ENCODE measurements at regions not wholly inside any gene's neighbourhood (a gene's known extent, or its start where the extent isn't known, plus 50 kb on each side); places are given as distances from the start of the nearest gene placed in this dataset.
"Not testable (repeated sequence)": the region's sequence is repeated elsewhere in the genome, so short reads cannot be mapped to it uniquely, and the experiment has no call there.

DNA sequence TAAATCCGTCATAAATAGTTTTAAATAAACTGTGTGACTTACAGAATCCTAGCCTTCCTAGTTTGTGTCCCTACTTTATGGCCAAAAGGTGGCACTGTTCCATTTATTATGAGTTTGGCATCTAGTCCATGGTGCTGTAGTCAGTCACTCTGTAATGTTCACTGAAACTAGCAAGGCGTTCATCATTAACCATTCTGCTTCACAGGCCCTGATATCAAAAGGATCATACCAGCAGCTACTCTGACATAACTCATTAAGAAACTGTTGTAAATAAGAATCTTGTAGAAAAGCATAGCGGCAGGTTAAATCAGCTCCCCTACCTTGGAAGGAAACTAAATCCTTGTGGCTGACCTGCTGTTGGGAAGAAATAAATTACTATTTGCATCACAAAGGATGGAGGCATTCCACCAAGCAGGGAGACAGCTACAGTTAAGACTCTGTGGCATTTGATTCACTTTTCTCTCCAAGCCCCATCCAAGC lies 919.6 kb upstream of the DIAPH2 start:
- ChIA-PET POLR2A (no interaction called here), CTCF (ENCODE audit: low intra/inter-chr PET ratio, low total read pairs) (no interaction called here)
- DNase-seq (ENCODE audit: low spot score) (peak; percentile 4), ATAC-seq (peak; percentile 73), FAIRE-seq (peak; percentile 40)
- WGBS (ENCODE audit: low lambda C conversion rate) = 4% methylated on average over 3 of the region's 3 CpGs
- Histone ChIP-seq H3K4me2 (ENCODE audit: low read depth, low read length) (no peak overlapping the region), H3K9ac (ENCODE audit: insufficient read depth, low read depth, low read length) (no peak overlapping the region), H3K36me3 (replicated peaks in 1 of 2; ENCODE audit: control insufficient read depth in 1 of 2, insufficient read depth in 2 of 2, low read length in 2 of 2) (no peaks in the 10 kb centered on the region), H3K27me3 (ENCODE audit: control insufficient read depth in 1 of 2, insufficient read depth in 2 of 2, low read length in 2 of 2) (no peaks in the 10 kb centered on the region), H3K4me3 (replicated peaks in 1 of 3; ENCODE audit: insufficient read depth in 1 of 3, low read depth in 2 of 3, low read length in 3 of 3) (no peak overlapping the region), H3K4me1 (ENCODE audit: insufficient read depth, low read length) (no peaks in the 10 kb centered on the region), H3K79me2 (ENCODE audit: insufficient read depth, low read length) (no peaks in the 10 kb centered on the region), H2AFZ (ENCODE audit: low read length) (no peak overlapping the region), H3K9me3 (ENCODE audit: low read length) (no peaks in the 10 kb centered on the region), H3K27ac (ENCODE audit: extremely low read length, insufficient read depth, low read length) (no peak overlapping the region), H4K20me1 (ENCODE audit: insufficient read depth, low read length) (no peaks in the 10 kb centered on the region)
- BruUV-seq (replicated peaks) = no TSS peak
- no peak for TF ChIP-seq CENPT (CRISPR knock-in tag; IDR thresholded peaks at IDR 0.05; ENCODE audit: low read depth)
- TF ChIP-seq STAG1 (CRISPR knock-in tag; IDR thresholded peaks at IDR 0.05) = peak; percentile 34; the same call in 1 of the 2 replicates
- TF ChIP-seq, protein P1, sequence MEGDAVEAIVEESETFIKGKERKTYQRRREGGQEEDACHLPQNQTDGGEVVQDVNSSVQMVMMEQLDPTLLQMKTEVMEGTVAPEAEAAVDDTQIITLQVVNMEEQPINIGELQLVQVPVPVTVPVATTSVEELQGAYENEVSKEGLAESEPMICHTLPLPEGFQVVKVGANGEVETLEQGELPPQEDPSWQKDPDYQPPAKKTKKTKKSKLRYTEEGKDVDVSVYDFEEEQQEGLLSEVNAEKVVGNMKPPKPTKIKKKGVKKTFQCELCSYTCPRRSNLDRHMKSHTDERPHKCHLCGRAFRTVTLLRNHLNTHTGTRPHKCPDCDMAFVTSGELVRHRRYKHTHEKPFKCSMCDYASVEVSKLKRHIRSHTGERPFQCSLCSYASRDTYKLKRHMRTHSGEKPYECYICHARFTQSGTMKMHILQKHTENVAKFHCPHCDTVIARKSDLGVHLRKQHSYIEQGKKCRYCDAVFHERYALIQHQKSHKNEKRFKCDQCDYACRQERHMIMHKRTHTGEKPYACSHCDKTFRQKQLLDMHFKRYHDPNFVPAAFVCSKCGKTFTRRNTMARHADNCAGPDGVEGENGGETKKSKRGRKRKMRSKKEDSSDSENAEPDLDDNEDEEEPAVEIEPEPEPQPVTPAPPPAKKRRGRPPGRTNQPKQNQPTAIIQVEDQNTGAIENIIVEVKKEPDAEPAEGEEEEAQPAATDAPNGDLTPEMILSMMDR (CRISPR knock-in tag; IDR thresholded peaks at IDR 0.05) = peak; percentile 60
- TF ChIP-seq, protein P2, sequence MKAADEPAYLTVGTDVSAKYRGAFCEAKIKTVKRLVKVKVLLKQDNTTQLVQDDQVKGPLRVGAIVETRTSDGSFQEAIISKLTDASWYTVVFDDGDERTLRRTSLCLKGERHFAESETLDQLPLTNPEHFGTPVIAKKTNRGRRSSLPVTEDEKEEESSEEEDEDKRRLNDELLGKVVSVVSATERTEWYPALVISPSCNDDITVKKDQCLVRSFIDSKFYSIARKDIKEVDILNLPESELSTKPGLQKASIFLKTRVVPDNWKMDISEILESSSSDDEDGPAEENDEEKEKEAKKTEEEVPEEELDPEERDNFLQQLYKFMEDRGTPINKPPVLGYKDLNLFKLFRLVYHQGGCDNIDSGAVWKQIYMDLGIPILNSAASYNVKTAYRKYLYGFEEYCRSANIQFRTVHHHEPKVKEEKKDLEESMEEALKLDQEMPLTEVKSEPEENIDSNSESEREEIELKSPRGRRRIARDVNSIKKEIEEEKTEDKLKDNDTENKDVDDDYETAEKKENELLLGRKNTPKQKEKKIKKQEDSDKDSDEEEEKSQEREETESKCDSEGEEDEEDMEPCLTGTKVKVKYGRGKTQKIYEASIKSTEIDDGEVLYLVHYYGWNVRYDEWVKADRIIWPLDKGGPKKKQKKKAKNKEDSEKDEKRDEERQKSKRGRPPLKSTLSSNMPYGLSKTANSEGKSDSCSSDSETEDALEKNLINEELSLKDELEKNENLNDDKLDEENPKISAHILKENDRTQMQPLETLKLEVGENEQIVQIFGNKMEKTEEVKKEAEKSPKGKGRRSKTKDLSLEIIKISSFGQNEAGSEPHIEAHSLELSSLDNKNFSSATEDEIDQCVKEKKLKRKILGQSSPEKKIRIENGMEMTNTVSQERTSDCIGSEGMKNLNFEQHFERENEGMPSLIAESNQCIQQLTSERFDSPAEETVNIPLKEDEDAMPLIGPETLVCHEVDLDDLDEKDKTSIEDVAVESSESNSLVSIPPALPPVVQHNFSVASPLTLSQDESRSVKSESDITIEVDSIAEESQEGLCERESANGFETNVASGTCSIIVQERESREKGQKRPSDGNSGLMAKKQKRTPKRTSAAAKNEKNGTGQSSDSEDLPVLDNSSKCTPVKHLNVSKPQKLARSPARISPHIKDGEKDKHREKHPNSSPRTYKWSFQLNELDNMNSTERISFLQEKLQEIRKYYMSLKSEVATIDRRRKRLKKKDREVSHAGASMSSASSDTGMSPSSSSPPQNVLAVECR (CRISPR knock-in tag; IDR thresholded peaks at IDR 0.05; ENCODE audit: borderline replicate concordance) = no peak
- intact Hi-C loops (cut with micrococcal nuclease; ENCODE audit: unreplicated experiment) (no loop called here), in situ Hi-C loops (cut with HindIII; ENCODE audit: extremely low pct_ligation_motif_present, low pct_unique_long_range_greater_than_20kb) (no loop called here)

DNA sequence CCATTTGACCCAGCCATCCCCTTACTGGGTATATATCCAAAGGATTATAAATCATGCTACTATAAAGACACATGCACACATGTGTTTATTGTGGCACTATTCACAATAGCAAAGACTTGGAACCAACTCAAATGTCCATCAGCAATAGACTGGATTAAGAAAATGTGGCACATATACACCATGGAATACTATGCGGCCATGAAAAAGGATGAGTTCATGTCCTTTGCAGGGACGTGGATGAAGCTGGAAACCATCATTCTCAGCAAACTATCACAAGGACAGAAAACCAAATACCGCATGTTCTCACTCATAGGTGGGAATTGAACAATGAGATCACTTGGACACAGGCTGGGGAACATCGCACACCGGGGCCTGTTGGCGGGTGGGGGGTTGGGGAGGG lies 913.4 kb upstream of the DIAPH2 start:
- H3K27me3 ChIP-seq (ENCODE audit: control insufficient read depth in 1 of 2, insufficient read depth in 2 of 2, low read length in 2 of 2); intact Hi-C loops (cut with micrococcal nuclease; ENCODE audit: unreplicated experiment); H2AFZ ChIP-seq (ENCODE audit: low read length); H4K20me1 ChIP-seq (ENCODE audit: insufficient read depth, low read length); CTCF ChIA-PET (ENCODE audit: low intra/inter-chr PET ratio, low total read pairs); H3K4me3 ChIP-seq (replicated peaks in 1 of 3; ENCODE audit: insufficient read depth in 1 of 3, low read depth in 2 of 3, low read length in 3 of 3); H3K79me2 ChIP-seq (ENCODE audit: insufficient read depth, low read length); H3K9ac ChIP-seq (ENCODE audit: insufficient read depth, low read depth, low read length); H3K4me1 ChIP-seq (ENCODE audit: insufficient read depth, low read length); H3K9me3 ChIP-seq (ENCODE audit: low read length); H3K4me2 ChIP-seq (ENCODE audit: low read depth, low read length); in situ Hi-C loops (cut with HindIII; ENCODE audit: extremely low pct_ligation_motif_present, low pct_unique_long_range_greater_than_20kb); POLR2A ChIA-PET; DNase-seq (ENCODE audit: low spot score); BruUV-seq (replicated peaks); FAIRE-seq; ATAC-seq; H3K36me3 ChIP-seq (replicated peaks in 1 of 2; ENCODE audit: control insufficient read depth in 1 of 2, insufficient read depth in 2 of 2, low read length in 2 of 2); H3K27ac ChIP-seq (ENCODE audit: extremely low read length, insufficient read depth, low read length): not testable (repeated sequence)
- WGBS (ENCODE audit: low lambda C conversion rate) = 54% methylated on average over 5 of the region's 6 CpGs

All from HepG2 (cell line).